ENCODE measurements at regions not wholly inside any gene's neighbourhood (a gene's known extent, or its start where the extent isn't known, plus 50 kb on each side); places are given as distances from the start of the nearest gene placed in this dataset.
A peak's percentile ranks its signal among the peaks of the same experiment; 100 is the strongest.

GRCh38 chr21:18488252-18488651 is 84.7 kb upstream of the TMPRSS15 start:
- DNase-seq (ENCODE audit: low read depth): no peak
- no peak overlapping the region for H3K4me3 ChIP-seq (ENCODE audit: low read depth, low read length)
- TF ChIP-seq, protein P1, sequence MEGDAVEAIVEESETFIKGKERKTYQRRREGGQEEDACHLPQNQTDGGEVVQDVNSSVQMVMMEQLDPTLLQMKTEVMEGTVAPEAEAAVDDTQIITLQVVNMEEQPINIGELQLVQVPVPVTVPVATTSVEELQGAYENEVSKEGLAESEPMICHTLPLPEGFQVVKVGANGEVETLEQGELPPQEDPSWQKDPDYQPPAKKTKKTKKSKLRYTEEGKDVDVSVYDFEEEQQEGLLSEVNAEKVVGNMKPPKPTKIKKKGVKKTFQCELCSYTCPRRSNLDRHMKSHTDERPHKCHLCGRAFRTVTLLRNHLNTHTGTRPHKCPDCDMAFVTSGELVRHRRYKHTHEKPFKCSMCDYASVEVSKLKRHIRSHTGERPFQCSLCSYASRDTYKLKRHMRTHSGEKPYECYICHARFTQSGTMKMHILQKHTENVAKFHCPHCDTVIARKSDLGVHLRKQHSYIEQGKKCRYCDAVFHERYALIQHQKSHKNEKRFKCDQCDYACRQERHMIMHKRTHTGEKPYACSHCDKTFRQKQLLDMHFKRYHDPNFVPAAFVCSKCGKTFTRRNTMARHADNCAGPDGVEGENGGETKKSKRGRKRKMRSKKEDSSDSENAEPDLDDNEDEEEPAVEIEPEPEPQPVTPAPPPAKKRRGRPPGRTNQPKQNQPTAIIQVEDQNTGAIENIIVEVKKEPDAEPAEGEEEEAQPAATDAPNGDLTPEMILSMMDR (conservative IDR thresholded peaks at IDR 0.05; ENCODE audit: low read depth, low read length): no peak

DNA sequence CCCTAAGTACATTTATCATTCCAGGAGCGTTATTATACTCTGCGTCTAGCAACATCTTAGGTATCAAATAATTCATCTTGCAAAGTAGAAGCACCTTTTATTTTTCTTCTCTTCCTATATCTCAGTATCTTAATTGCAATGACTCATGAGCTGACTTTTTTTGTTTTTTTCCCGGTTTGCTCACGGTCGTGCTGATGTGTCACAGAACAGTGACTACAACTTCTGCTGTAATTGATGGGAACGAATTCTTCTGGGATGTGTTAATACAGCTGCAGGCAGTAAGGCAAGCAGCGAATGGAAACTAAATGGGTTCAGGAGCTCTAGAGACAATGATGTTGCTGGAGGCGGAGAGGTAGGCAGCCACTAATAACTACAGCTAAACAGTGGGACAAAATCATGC is 89.8 kb upstream of the TMPRSS15 start:
- DNase-seq (ENCODE audit: low read depth): peak; percentile 25
- TF ChIP-seq, protein P1 (conservative IDR thresholded peaks at IDR 0.05; ENCODE audit: low read depth, low read length): no peak
- no peak overlapping the region for H3K4me3 ChIP-seq (ENCODE audit: low read depth, low read length)

DNA sequence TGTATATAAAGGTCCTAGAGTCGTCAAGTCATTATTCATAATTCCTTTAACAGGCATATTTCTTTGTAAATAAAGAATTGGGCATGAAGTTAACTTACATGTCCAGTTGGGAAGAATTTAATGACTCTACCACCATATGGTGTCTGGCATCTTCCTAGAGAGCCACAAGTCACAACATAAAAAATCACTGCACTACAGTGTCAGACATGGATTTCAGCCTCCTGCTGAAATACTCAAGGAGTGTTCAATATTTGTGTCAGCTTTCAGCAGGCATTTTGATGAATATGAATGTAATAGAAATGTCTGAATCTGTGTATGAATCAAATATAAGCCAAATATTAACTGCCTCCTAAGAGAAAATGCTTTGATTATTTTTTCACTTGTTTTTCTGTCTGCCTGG is 91.9 kb upstream of the TMPRSS15 start:
- TF ChIP-seq, protein P1 (conservative IDR thresholded peaks at IDR 0.05; ENCODE audit: low read depth, low read length): no peak
- no peak overlapping the region for H3K4me3 ChIP-seq (ENCODE audit: low read depth, low read length)
- DNase-seq (ENCODE audit: low read depth): no peak

- TF ChIP-seq, protein P1 (conservative IDR thresholded peaks at IDR 0.05; ENCODE audit: low read depth, low read length): no peak
- no peak for DNase-seq (ENCODE audit: low read depth)
- H3K4me3 ChIP-seq (ENCODE audit: low read depth, low read length): no peak overlapping the region
Measured at GRCh38 chr21:18498431-18498830, 94.8 kb upstream of the TMPRSS15 start.

DNA sequence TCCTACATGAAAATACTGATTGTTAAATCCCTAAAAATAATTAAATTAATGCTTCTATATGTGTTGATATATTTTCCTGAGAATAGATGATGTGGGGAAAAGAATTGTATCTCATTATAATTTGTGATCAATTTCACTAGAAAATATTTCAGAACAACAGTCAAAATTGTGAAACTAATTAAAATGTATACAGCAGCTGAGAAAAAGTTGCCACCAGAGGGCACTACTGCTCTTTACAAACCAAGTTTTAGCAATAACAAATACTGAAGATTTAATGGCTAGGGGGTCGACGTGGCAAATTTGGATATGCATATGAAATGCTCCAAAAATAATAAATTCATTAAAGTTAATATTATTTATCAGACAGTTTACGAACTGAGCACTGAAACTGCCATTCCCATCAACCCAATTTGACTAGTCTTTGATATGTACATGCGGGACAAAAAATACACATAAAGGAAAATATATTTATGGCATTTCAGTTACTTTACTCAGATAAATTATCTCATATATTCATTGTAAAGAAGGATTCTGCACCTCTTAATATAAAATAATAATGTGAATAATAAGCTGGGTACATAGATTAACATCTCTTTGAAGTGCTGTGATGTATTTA is 96.3 kb upstream of the TMPRSS15 start:
- TF ChIP-seq, protein P1 (conservative IDR thresholded peaks at IDR 0.05; ENCODE audit: low read depth, low read length): peak; percentile 72
- no peak for DNase-seq (ENCODE audit: low read depth)

GRCh38 chr21:18518054-18518481 is 114.5 kb upstream of the TMPRSS15 start:
- TF ChIP-seq, protein P1 (conservative IDR thresholded peaks at IDR 0.05; ENCODE audit: low read depth, low read length): no peak
- no peak for DNase-seq (ENCODE audit: low read depth)
- no peak overlapping the region for H3K4me3 ChIP-seq (ENCODE audit: low read depth, low read length)

More for the DNA sequence above, 96.3 kb upstream of the TMPRSS15 start:
- no peak overlapping the region for H3K4me3 ChIP-seq (ENCODE audit: low read depth, low read length)

DNA sequence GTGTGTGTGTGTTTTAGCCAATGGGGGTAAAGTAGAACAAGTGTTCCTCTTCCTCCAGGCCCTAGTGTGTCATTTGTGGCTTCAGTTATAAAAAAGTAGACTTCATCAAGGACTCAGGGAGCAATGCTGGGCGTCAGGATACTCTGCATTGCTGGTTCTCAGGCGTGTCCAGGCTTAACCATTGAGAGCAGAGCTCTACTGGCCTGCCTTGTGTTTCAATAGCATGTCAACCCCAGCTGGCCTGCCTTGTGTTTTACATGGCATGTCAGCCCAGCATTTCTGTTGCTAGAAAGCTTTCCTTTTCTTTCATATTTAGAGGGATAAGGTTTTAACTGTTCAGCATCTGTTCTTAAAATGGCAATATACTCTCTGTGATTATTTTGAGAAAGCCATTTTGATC is 117.6 kb upstream of the TMPRSS15 start:
- no peak for DNase-seq (ENCODE audit: low read depth)
- TF ChIP-seq, protein P1 (conservative IDR thresholded peaks at IDR 0.05; ENCODE audit: low read depth, low read length): no peak
- no peak overlapping the region for H3K4me3 ChIP-seq (ENCODE audit: low read depth, low read length)

All from epithelial cell of proximal tubule (primary cell).